ENCODE measurements at regions not wholly inside any gene's neighbourhood (a gene's known extent, or its start where the extent isn't known, plus 50 kb on each side); places are given as distances from the start of the nearest gene placed in this dataset.
A peak's percentile ranks its signal among the peaks of the same experiment; 100 is the strongest.
"Not testable (repeated sequence)": the region's sequence is repeated elsewhere in the genome, so short reads cannot be mapped to it uniquely, and the experiment has no call there.

GRCh38 chrX:40891798-40892197, 156.5 kb upstream of the MED14 start:
- peaks cover 4% of the 10 kb centered on the region for H3K4me1 Mint-ChIP-seq

GRCh38 chrX:40893251-40893910, 158.0 kb upstream of the MED14 start:
- Mint-ChIP-seq H3K4me3 (no peak overlapping the region), H3K27ac (no peak overlapping the region), H3K9me3 (no peaks in the 10 kb centered on the region), H3K27me3 (no peaks in the 10 kb centered on the region), H3K36me3 (ENCODE audit: low read depth) (peaks cover 2% of the 10 kb centered on the region), H3K4me1 (peaks cover 2% of the 10 kb centered on the region)
- DNase-seq: no peak
- no peak for ATAC-seq

More at GRCh38 chrX:40891798-40892197, 156.5 kb upstream of the MED14 start:
- H3K36me3 Mint-ChIP-seq (ENCODE audit: low read depth): peaks cover 2% of the 10 kb centered on the region
- H3K9me3 Mint-ChIP-seq: no peaks in the 10 kb centered on the region
- no peak overlapping the region for H3K27ac Mint-ChIP-seq
- H3K27me3 Mint-ChIP-seq: no peaks in the 10 kb centered on the region
- ATAC-seq (no peak), DNase-seq (no peak)
- no peak overlapping the region for H3K4me3 Mint-ChIP-seq

- H3K27ac Mint-ChIP-seq: no peak overlapping the region
- H3K36me3 Mint-ChIP-seq (ENCODE audit: low read depth): peaks cover 2% of the 10 kb centered on the region
- DNase-seq (no peak), ATAC-seq (no peak)
- no peaks in the 10 kb centered on the region for H3K27me3 Mint-ChIP-seq
- no peaks in the 10 kb centered on the region for H3K4me1 Mint-ChIP-seq
- H3K4me3 Mint-ChIP-seq: no peak overlapping the region
- H3K9me3 Mint-ChIP-seq: no peaks in the 10 kb centered on the region
Measured at GRCh38 chrX:40895246-40895645, 159.9 kb upstream of the MED14 start.

- Mint-ChIP-seq H3K4me1 (no peaks in the 10 kb centered on the region), H3K27me3 (peaks cover 2% of the 10 kb centered on the region), H3K9me3 (no peaks in the 10 kb centered on the region), H3K27ac (no peak overlapping the region), H3K4me3 (no peak overlapping the region), H3K36me3 (ENCODE audit: low read depth) (no peaks in the 10 kb centered on the region)
- ATAC-seq (no peak), DNase-seq (no peak)
Measured at GRCh38 chrX:40897718-40898270, 162.5 kb upstream of the MED14 start.

GRCh38 chrX:40904739-40905138, 169.4 kb upstream of the MED14 start:
- H3K27ac Mint-ChIP-seq; DNase-seq; H3K36me3 Mint-ChIP-seq (ENCODE audit: low read depth); H3K4me3 Mint-ChIP-seq; H3K9me3 Mint-ChIP-seq; ATAC-seq; H3K27me3 Mint-ChIP-seq; H3K4me1 Mint-ChIP-seq: not testable (repeated sequence)

GRCh38 chrX:40908026-40908425, 172.7 kb upstream of the MED14 start:
- no peaks in the 10 kb centered on the region for H3K9me3 Mint-ChIP-seq
- H3K4me1 Mint-ChIP-seq: peaks cover 5% of the 10 kb centered on the region
- H3K27me3 Mint-ChIP-seq: no peaks in the 10 kb centered on the region
- H3K27ac Mint-ChIP-seq: no peak overlapping the region
- no peak overlapping the region for H3K4me3 Mint-ChIP-seq
- no peaks in the 10 kb centered on the region for H3K36me3 Mint-ChIP-seq (ENCODE audit: low read depth)
- DNase-seq (no peak), ATAC-seq (no peak)

GRCh38 chrX:40908857-40909475, 173.6 kb upstream of the MED14 start:
- H3K27ac Mint-ChIP-seq: no peak overlapping the region
- ATAC-seq (no peak), DNase-seq (no peak)
- no peaks in the 10 kb centered on the region for H3K27me3 Mint-ChIP-seq
- H3K36me3 Mint-ChIP-seq (ENCODE audit: low read depth): no peaks in the 10 kb centered on the region
- H3K9me3 Mint-ChIP-seq: no peaks in the 10 kb centered on the region
- no peak overlapping the region for H3K4me3 Mint-ChIP-seq
- peaks cover 5% of the 10 kb centered on the region for H3K4me1 Mint-ChIP-seq

- no peak for DNase-seq
- H3K9me3 Mint-ChIP-seq: no peaks in the 10 kb centered on the region
- H3K36me3 Mint-ChIP-seq (ENCODE audit: low read depth): no peaks in the 10 kb centered on the region
- ATAC-seq: no peak
- H3K4me3 Mint-ChIP-seq: no peak overlapping the region
- no peak overlapping the region for H3K27ac Mint-ChIP-seq
- no peaks in the 10 kb centered on the region for H3K27me3 Mint-ChIP-seq
- H3K4me1 Mint-ChIP-seq: peaks cover 5% of the 10 kb centered on the region
Measured at GRCh38 chrX:40912166-40912565, 173.1 kb upstream of the USP9X start.

- Mint-ChIP-seq H3K4me3 (no peak overlapping the region), H3K27me3 (no peaks in the 10 kb centered on the region), H3K36me3 (ENCODE audit: low read depth) (no peaks in the 10 kb centered on the region), H3K27ac (no peak overlapping the region), H3K4me1 (peaks cover 5% of the 10 kb centered on the region), H3K9me3 (no peaks in the 10 kb centered on the region)
- DNase-seq: no peak
- no peak for ATAC-seq
Measured at GRCh38 chrX:40912576-40912975, 172.7 kb upstream of the USP9X start.

GRCh38 chrX:40920351-40920750, 164.9 kb upstream of the USP9X start:
- H3K4me3 Mint-ChIP-seq: no peak overlapping the region
- H3K36me3 Mint-ChIP-seq (ENCODE audit: low read depth): peaks cover 4% of the 10 kb centered on the region

GRCh38 chrX:40922307-40922706, 162.9 kb upstream of the USP9X start:
- DNase-seq: no peak
- no peak overlapping the region for H3K4me3 Mint-ChIP-seq
- no peak for ATAC-seq
- peaks cover 16% of the 10 kb centered on the region for H3K9me3 Mint-ChIP-seq
- no peaks in the 10 kb centered on the region for H3K27me3 Mint-ChIP-seq
- no peak overlapping the region for H3K27ac Mint-ChIP-seq
- H3K36me3 Mint-ChIP-seq (ENCODE audit: low read depth): peaks cover 4% of the 10 kb centered on the region
- H3K4me1 Mint-ChIP-seq: no peaks in the 10 kb centered on the region

More at GRCh38 chrX:40920351-40920750, 164.9 kb upstream of the USP9X start:
- DNase-seq (no peak), ATAC-seq (no peak)
- Mint-ChIP-seq H3K27me3 (no peaks in the 10 kb centered on the region), H3K27ac (no peak overlapping the region), H3K4me1 (no peaks in the 10 kb centered on the region), H3K9me3 (peaks cover 16% of the 10 kb centered on the region)

- H3K4me1 Mint-ChIP-seq; H3K36me3 Mint-ChIP-seq (ENCODE audit: low read depth); ATAC-seq; H3K27me3 Mint-ChIP-seq; DNase-seq; H3K4me3 Mint-ChIP-seq; H3K27ac Mint-ChIP-seq: not testable (repeated sequence)
- peaks cover 20% of the 10 kb centered on the region for H3K9me3 Mint-ChIP-seq
Measured at GRCh38 chrX:40926739-40927427, 158.4 kb upstream of the USP9X start.

GRCh38 chrX:40928076-40928475, 157.2 kb upstream of the USP9X start:
- no peak for ATAC-seq
- H3K36me3 Mint-ChIP-seq (ENCODE audit: low read depth): peaks cover 5% of the 10 kb centered on the region
- no peak for DNase-seq
- peaks cover 14% of the 10 kb centered on the region for H3K4me1 Mint-ChIP-seq
- H3K4me3 Mint-ChIP-seq: no peak overlapping the region
- H3K27ac Mint-ChIP-seq: no peak overlapping the region
- H3K27me3 Mint-ChIP-seq: no peaks in the 10 kb centered on the region
- H3K9me3 Mint-ChIP-seq: peaks cover 15% of the 10 kb centered on the region

GRCh38 chrX:40931921-40932320, 153.3 kb upstream of the USP9X start:
- no peak overlapping the region for H3K4me3 Mint-ChIP-seq
- no peak for ATAC-seq

More at GRCh38 chrX:40931921-40932320, 153.3 kb upstream of the USP9X start:
- Mint-ChIP-seq H3K36me3 (ENCODE audit: low read depth) (peaks cover 5% of the 10 kb centered on the region), H3K27ac (peak overlapping the region; percentile 89), H3K4me1 (peaks cover 23% of the 10 kb centered on the region), H3K27me3 (no peaks in the 10 kb centered on the region), H3K9me3 (peaks cover 10% of the 10 kb centered on the region)
- DNase-seq: no peak

Measured in activated naive CD8-positive, alpha-beta T cell treated with anti-CD3 and anti-CD28 coated beads, Interleukin-2, amount 50 U/mL, for 24 hours (primary cell).